H1 (cell line): ENCODE measurements at regions not wholly inside any gene's neighbourhood (a gene's known extent, or its start where the extent isn't known, plus 50 kb on each side); places are given as distances from the start of the nearest gene placed in this dataset.

Source experiments
- HDAC2 ChIP-seq, 2 experiments: fragments of 300-600 bp in 1 of 2; sonication (generic) in 1 of 2; IDR thresholded peaks; 2 replicates each; pipeline ENCODE4 v1.6.1; 2011 to 2012; ENCODE audit warnings: low read depth in 2 of 2, low read length in 2 of 2, mild to moderate bottlenecking in 2 of 2, moderate library complexity in 2 of 2, borderline replicate concordance in 1 of 2, inconsistent platforms in 1 of 2
- MAFK ChIP-seq: IDR thresholded peaks from 2 replicates; pipeline ENCODE4 v1.6.1; 2012; ENCODE audit warnings: low read depth, mild to moderate bottlenecking, improper control_type of control experiment, low read length
- MAX ChIP-seq: IDR thresholded peaks from 2 replicates; pipeline ENCODE4 v1.6.1; 2012; ENCODE audit warnings: inconsistent platforms
- RBBP5 ChIP-seq: IDR thresholded peaks from 2 replicates; pipeline ENCODE4 v1.7.1; 2012; ENCODE audit warnings: low read depth, mild to moderate bottlenecking, inconsistent platforms, low read length, moderate library complexity, borderline replicate concordance
- SIN3A ChIP-seq, 2 experiments: IDR thresholded peaks in 1 of 2; conservative IDR thresholded peaks in 1 of 2; 2 replicates each; pipeline ENCODE4 v1.6.1; 2011 to 2012; ENCODE audit warnings: low read length in 2 of 2, improper control_type of control experiment in 1 of 2, low read depth in 1 of 2, mild to moderate bottlenecking in 1 of 2
- SRF ChIP-seq: IDR thresholded peaks from 2 replicates; pipeline ENCODE4 v1.6.1; 2011; ENCODE audit warnings: mild to moderate bottlenecking, low read depth, low read length, moderate library complexity

GRCh38 chr13:29713839-29714238, 118.4 kb upstream of the SLC7A1 start (continued):
- no peak for TF ChIP-seq RBBP5
- TF ChIP-seq SIN3A (conservative IDR thresholded peaks at IDR 0.05 in 1 of 2, IDR thresholded peaks at IDR 0.05 in 1 of 2; ENCODE audit: low read depth in 1 of 2, low read length in 2 of 2) = no peak
- no peak for TF ChIP-seq SRF
- TF ChIP-seq HDAC2 (IDR thresholded peaks at IDR 0.05; ENCODE audit: borderline replicate concordance in 1 of 2, low read depth in 2 of 2, low read length in 2 of 2) = no peak
- no peak for TF ChIP-seq MAFK
- TF ChIP-seq MAX = no peak
